ENCODE measurements at regions not wholly inside any gene's neighbourhood (a gene's known extent, or its start where the extent isn't known, plus 50 kb on each side); places are given as distances from the start of the nearest gene placed in this dataset.

DNA sequence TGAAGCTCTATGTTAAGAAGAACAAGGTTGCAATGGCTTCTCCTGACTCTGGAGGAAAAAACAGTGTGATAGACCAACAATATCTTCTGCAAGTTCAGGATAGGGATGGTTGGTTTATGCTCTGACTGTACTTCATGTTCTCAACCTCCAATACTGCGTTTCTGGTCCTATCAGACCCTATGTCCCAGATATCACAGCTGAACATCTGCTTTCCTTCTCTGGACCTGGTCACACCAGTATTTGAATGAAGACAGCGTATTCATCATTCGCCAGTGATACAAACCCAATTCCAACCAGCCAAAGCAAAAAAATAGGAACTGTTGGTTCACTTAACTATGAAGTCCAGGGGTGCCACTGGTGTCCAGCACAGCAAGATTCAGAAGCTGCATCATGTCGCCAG lies 124.5 kb upstream of the KLF3 start (continued):
- TF ChIP-seq, protein P1, sequence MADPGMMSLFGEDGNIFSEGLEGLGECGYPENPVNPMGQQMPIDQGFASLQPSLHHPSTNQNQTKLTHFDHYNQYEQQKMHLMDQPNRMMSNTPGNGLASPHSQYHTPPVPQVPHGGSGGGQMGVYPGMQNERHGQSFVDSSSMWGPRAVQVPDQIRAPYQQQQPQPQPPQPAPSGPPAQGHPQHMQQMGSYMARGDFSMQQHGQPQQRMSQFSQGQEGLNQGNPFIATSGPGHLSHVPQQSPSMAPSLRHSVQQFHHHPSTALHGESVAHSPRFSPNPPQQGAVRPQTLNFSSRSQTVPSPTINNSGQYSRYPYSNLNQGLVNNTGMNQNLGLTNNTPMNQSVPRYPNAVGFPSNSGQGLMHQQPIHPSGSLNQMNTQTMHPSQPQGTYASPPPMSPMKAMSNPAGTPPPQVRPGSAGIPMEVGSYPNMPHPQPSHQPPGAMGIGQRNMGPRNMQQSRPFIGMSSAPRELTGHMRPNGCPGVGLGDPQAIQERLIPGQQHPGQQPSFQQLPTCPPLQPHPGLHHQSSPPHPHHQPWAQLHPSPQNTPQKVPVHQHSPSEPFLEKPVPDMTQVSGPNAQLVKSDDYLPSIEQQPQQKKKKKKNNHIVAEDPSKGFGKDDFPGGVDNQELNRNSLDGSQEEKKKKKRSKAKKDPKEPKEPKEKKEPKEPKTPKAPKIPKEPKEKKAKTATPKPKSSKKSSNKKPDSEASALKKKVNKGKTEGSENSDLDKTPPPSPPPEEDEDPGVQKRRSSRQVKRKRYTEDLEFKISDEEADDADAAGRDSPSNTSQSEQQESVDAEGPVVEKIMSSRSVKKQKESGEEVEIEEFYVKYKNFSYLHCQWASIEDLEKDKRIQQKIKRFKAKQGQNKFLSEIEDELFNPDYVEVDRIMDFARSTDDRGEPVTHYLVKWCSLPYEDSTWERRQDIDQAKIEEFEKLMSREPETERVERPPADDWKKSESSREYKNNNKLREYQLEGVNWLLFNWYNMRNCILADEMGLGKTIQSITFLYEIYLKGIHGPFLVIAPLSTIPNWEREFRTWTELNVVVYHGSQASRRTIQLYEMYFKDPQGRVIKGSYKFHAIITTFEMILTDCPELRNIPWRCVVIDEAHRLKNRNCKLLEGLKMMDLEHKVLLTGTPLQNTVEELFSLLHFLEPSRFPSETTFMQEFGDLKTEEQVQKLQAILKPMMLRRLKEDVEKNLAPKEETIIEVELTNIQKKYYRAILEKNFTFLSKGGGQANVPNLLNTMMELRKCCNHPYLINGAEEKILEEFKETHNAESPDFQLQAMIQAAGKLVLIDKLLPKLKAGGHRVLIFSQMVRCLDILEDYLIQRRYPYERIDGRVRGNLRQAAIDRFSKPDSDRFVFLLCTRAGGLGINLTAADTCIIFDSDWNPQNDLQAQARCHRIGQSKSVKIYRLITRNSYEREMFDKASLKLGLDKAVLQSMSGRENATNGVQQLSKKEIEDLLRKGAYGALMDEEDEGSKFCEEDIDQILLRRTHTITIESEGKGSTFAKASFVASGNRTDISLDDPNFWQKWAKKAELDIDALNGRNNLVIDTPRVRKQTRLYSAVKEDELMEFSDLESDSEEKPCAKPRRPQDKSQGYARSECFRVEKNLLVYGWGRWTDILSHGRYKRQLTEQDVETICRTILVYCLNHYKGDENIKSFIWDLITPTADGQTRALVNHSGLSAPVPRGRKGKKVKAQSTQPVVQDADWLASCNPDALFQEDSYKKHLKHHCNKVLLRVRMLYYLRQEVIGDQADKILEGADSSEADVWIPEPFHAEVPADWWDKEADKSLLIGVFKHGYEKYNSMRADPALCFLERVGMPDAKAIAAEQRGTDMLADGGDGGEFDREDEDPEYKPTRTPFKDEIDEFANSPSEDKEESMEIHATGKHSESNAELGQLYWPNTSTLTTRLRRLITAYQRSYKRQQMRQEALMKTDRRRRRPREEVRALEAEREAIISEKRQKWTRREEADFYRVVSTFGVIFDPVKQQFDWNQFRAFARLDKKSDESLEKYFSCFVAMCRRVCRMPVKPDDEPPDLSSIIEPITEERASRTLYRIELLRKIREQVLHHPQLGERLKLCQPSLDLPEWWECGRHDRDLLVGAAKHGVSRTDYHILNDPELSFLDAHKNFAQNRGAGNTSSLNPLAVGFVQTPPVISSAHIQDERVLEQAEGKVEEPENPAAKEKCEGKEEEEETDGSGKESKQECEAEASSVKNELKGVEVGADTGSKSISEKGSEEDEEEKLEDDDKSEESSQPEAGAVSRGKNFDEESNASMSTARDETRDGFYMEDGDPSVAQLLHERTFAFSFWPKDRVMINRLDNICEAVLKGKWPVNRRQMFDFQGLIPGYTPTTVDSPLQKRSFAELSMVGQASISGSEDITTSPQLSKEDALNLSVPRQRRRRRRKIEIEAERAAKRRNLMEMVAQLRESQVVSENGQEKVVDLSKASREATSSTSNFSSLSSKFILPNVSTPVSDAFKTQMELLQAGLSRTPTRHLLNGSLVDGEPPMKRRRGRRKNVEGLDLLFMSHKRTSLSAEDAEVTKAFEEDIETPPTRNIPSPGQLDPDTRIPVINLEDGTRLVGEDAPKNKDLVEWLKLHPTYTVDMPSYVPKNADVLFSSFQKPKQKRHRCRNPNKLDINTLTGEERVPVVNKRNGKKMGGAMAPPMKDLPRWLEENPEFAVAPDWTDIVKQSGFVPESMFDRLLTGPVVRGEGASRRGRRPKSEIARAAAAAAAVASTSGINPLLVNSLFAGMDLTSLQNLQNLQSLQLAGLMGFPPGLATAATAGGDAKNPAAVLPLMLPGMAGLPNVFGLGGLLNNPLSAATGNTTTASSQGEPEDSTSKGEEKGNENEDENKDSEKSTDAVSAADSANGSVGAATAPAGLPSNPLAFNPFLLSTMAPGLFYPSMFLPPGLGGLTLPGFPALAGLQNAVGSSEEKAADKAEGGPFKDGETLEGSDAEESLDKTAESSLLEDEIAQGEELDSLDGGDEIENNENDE (IDR thresholded peaks at IDR 0.05; ENCODE audit: insufficient replicate concordance, low read length) = no peak
- TF ChIP-seq TAF1 (IDR thresholded peaks at IDR 0.05; ENCODE audit: low read depth, low read length) = no peak
- no peak for TF ChIP-seq SAP30 (IDR thresholded peaks at IDR 0.05; ENCODE audit: insufficient read depth, insufficient replicate concordance, low read length)
- TF ChIP-seq BCL11A (IDR thresholded peaks at IDR 0.05; ENCODE audit: low read depth in 2 of 2, low read length in 2 of 2) = no peak
- TF ChIP-seq, protein P2, sequence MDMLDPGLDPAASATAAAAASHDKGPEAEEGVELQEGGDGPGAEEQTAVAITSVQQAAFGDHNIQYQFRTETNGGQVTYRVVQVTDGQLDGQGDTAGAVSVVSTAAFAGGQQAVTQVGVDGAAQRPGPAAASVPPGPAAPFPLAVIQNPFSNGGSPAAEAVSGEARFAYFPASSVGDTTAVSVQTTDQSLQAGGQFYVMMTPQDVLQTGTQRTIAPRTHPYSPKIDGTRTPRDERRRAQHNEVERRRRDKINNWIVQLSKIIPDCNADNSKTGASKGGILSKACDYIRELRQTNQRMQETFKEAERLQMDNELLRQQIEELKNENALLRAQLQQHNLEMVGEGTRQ (IDR thresholded peaks at IDR 0.05; ENCODE audit: low read length) = no peak
- TF ChIP-seq GTF2F1 (IDR thresholded peaks at IDR 0.05; ENCODE audit: borderline replicate concordance, low read depth, low read length) = no peak
- no peak for TF ChIP-seq POU5F1 (IDR thresholded peaks at IDR 0.05; ENCODE audit: low read depth, low read length)
- TF ChIP-seq FOSL1 (IDR thresholded peaks at IDR 0.05; ENCODE audit: insufficient read depth, low read depth, low read length) = no peak
- no peak for TF ChIP-seq EZH2 (IDR thresholded peaks at IDR 0.05; ENCODE audit: low read depth, low read length, severe bottlenecking)
- TF ChIP-seq RBBP5 (IDR thresholded peaks at IDR 0.05; ENCODE audit: borderline replicate concordance, low read depth, low read length) = no peak
- TF ChIP-seq CEBPB (IDR thresholded peaks at IDR 0.05; ENCODE audit: low read depth, low read length) = no peak
